Astrocyte (in vitro differentiated cells and primary cell): ENCODE measurements at regions not wholly inside any gene's neighbourhood (a gene's known extent, or its start where the extent isn't known, plus 50 kb on each side); places are given as distances from the start of the nearest gene placed in this dataset.

Experiments used
- DNase-seq: peaks from one replicate; pipeline ENCODE4 v3.0.0-alpha.2; 2010; ENCODE audit warnings: low read depth
- FAIRE-seq: peaks from 2 replicates; lab custom pipeline; 2011; peaks lifted over from hg19 to GRCh38; lab: Jason Lieb, UNC
- H2AFZ ChIP-seq: 2 replicates; pipeline ENCODE4 v1.6.0; 2012; ENCODE audit warnings: low read depth, low read length, inconsistent platforms
- H3K27ac ChIP-seq: 2 replicates; pipeline ENCODE4 v1.5.1; 2011; ENCODE audit warnings: low read depth, low read length, inconsistent platforms
- H3K27me3 ChIP-seq: 2 replicates; pipeline ENCODE4 v1.6.0; 2011; ENCODE audit warnings: low read length, inconsistent platforms; ENCODE audit not compliant: insufficient read depth
- H3K36me3 ChIP-seq: 2 replicates; pipeline ENCODE4 v1.5.1; 2011; ENCODE audit warnings: low read length, inconsistent platforms; ENCODE audit not compliant: insufficient read depth
- H3K4me1 ChIP-seq: 2 replicates; pipeline ENCODE4 v1.5.1; 2011; ENCODE audit warnings: low read length, inconsistent platforms; ENCODE audit not compliant: insufficient read depth
- H3K4me2 ChIP-seq: 2 replicates; pipeline ENCODE4 v1.6.0; 2012; ENCODE audit warnings: low read length, inconsistent platforms
- H3K4me3 ChIP-seq: 2 replicates; pipeline ENCODE4 v1.5.1; 2011; ENCODE audit warnings: low read depth, mild to moderate bottlenecking, low read length, inconsistent platforms; ENCODE audit not compliant: insufficient read depth
- H3K79me2 ChIP-seq: 2 replicates; pipeline ENCODE4 v1.6.0; 2012; ENCODE audit warnings: mild to moderate bottlenecking, low read length, inconsistent platforms; ENCODE audit not compliant: insufficient read depth
- H3K9ac ChIP-seq: 2 replicates; pipeline ENCODE4 v1.6.0; 2012; ENCODE audit warnings: mild to moderate bottlenecking, low read length, inconsistent platforms
- H3K9me3 ChIP-seq: 2 replicates; pipeline ENCODE4 v1.5.1; 2012; ENCODE audit warnings: low read depth, mild to moderate bottlenecking, low read length, inconsistent platforms; ENCODE audit not compliant: insufficient read depth
- H4K20me1 ChIP-seq: 2 replicates; pipeline ENCODE4 v1.6.0; 2012; ENCODE audit warnings: low read length, inconsistent platforms; ENCODE audit not compliant: insufficient read depth
- H3K27ac Mint-ChIP-seq: one replicate; pipeline ENCODE4 v1.8.0; 2021; ENCODE audit warnings: mild to moderate bottlenecking, mixed read lengths; ENCODE audit not compliant: unreplicated experiment
- H3K27me3 Mint-ChIP-seq: one replicate; pipeline ENCODE4 v1.8.0; 2021; ENCODE audit warnings: low read depth, mixed read lengths; ENCODE audit not compliant: unreplicated experiment
- H3K36me3 Mint-ChIP-seq: one replicate; pipeline ENCODE4 v1.8.0; 2021; ENCODE audit warnings: low read depth, mixed read lengths; ENCODE audit not compliant: unreplicated experiment
- H3K4me1 Mint-ChIP-seq: one replicate; pipeline ENCODE4 v1.8.0; 2021; ENCODE audit warnings: low read depth, mixed read lengths; ENCODE audit not compliant: unreplicated experiment
- H3K4me3 Mint-ChIP-seq: one replicate; pipeline ENCODE4 v1.8.0; 2021; ENCODE audit warnings: mild to moderate bottlenecking, moderate library complexity, mixed read lengths; ENCODE audit not compliant: unreplicated experiment
- H3K9me3 Mint-ChIP-seq: one replicate; pipeline ENCODE4 v1.8.0; 2021; ENCODE audit warnings: mild to moderate bottlenecking, mixed read lengths; ENCODE audit not compliant: unreplicated experiment
- CTCF ChIP-seq: IDR thresholded peaks from 2 replicates; pipeline ENCODE4 v1.5.1; 2011; ENCODE audit warnings: low read depth, mild to moderate bottlenecking, inconsistent platforms, low read length, moderate library complexity; ENCODE audit not compliant: insufficient read depth
- EZH2 ChIP-seq: IDR thresholded peaks from 2 replicates; pipeline ENCODE4 v1.6.1; 2012; ENCODE audit warnings: mild to moderate bottlenecking, low read length, inconsistent platforms; ENCODE audit not compliant: insufficient read depth

GRCh38 chr16:79973320-79973719 lies 372.8 kb upstream of the MAF start:
- no peak overlapping the region for H2AFZ ChIP-seq
- no peaks in the 10 kb centered on the region for H3K9me3 ChIP-seq
- H3K36me3 ChIP-seq = no peaks in the 10 kb centered on the region
- peaks cover 11% of the 10 kb centered on the region for H3K4me1 Mint-ChIP-seq
- no peak overlapping the region for H3K27ac Mint-ChIP-seq
- FAIRE-seq (no peak), DNase-seq (no peak)
- no peaks in the 10 kb centered on the region for H4K20me1 ChIP-seq
- no peak overlapping the region for H3K9ac ChIP-seq
- TF ChIP-seq EZH2 (no peak), CTCF (no peak)
- no peaks in the 10 kb centered on the region for H3K27me3 ChIP-seq
- peaks cover 2% of the 10 kb centered on the region for H3K9me3 Mint-ChIP-seq
- no peak overlapping the region for H3K4me3 ChIP-seq
- no peaks in the 10 kb centered on the region for H3K36me3 Mint-ChIP-seq
- H3K4me1 ChIP-seq = no peaks in the 10 kb centered on the region
- H3K4me2 ChIP-seq = no peak overlapping the region
- peaks cover 5% of the 10 kb centered on the region for H3K27me3 Mint-ChIP-seq
- H3K79me2 ChIP-seq = no peaks in the 10 kb centered on the region
- H3K4me3 Mint-ChIP-seq = no peak overlapping the region
- H3K27ac ChIP-seq = no peak overlapping the region

- DNase-seq (no peak), FAIRE-seq (no peak)
- H3K36me3 Mint-ChIP-seq = no peaks in the 10 kb centered on the region
- Histone ChIP-seq H3K4me3 (no peak overlapping the region), H3K9ac (no peak overlapping the region), H3K4me2 (no peak overlapping the region), H3K9me3 (no peaks in the 10 kb centered on the region), H3K4me1 (no peaks in the 10 kb centered on the region), H3K79me2 (no peaks in the 10 kb centered on the region), H3K36me3 (no peaks in the 10 kb centered on the region), H4K20me1 (no peaks in the 10 kb centered on the region), H2AFZ (no peak overlapping the region), H3K27ac (no peak overlapping the region), H3K27me3 (no peaks in the 10 kb centered on the region)
- peaks cover 2% of the 10 kb centered on the region for H3K9me3 Mint-ChIP-seq
- peak overlapping the region; percentile 21 for H3K27ac Mint-ChIP-seq
- TF ChIP-seq CTCF (no peak), EZH2 (no peak)
- H3K4me3 Mint-ChIP-seq = no peak overlapping the region
- no peaks in the 10 kb centered on the region for H3K27me3 Mint-ChIP-seq
- H3K4me1 Mint-ChIP-seq = peaks cover 18% of the 10 kb centered on the region
Observed at GRCh38 chr16:79972053-79972704, 371.6 kb upstream of the MAF start.

GRCh38 chr16:79971237-79971572 lies 370.7 kb upstream of the MAF start:
- no peak for DNase-seq
- no peak overlapping the region for H3K4me2 ChIP-seq
- no peak overlapping the region for H3K27ac ChIP-seq
- Mint-ChIP-seq H3K4me1 (peaks cover 18% of the 10 kb centered on the region), H3K27ac (no peak overlapping the region), H3K4me3 (no peak overlapping the region), H3K9me3 (peaks cover 2% of the 10 kb centered on the region), H3K27me3 (no peaks in the 10 kb centered on the region), H3K36me3 (no peaks in the 10 kb centered on the region)
- H4K20me1 ChIP-seq = no peaks in the 10 kb centered on the region
- no peaks in the 10 kb centered on the region for H3K36me3 ChIP-seq
- no peak overlapping the region for H3K4me3 ChIP-seq
- TF ChIP-seq EZH2 = no peak
- no peak for TF ChIP-seq CTCF
- no peaks in the 10 kb centered on the region for H3K9me3 ChIP-seq
- no peak overlapping the region for H3K9ac ChIP-seq
- no peak for FAIRE-seq
- H3K79me2 ChIP-seq = no peaks in the 10 kb centered on the region
- no peaks in the 10 kb centered on the region for H3K27me3 ChIP-seq
- no peaks in the 10 kb centered on the region for H3K4me1 ChIP-seq
- no peak overlapping the region for H2AFZ ChIP-seq
